Panc1 (cell line): ENCODE measurements at regions not wholly inside any gene's neighbourhood (a gene's known extent, or its start where the extent isn't known, plus 50 kb on each side); places are given as distances from the start of the nearest gene placed in this dataset.

Experiments used
- POLR2AphosphoS5 ChIP-seq: IDR thresholded peaks from 2 replicates; pipeline ENCODE4 v1.6.1; 2012; ENCODE audit warnings: mild to moderate bottlenecking, low read depth, low read length, moderate library complexity
- TCF7L2 ChIP-seq: IDR thresholded peaks from 2 replicates; pipeline ENCODE4 v1.6.1; 2011; ENCODE audit warnings: mild to moderate bottlenecking, low read depth, low read length, inconsistent platforms
- TF ChIP-seq, protein P1 (sequence below): fragments of 450-650 bp; IDR thresholded peaks from 2 replicates; pipeline ENCODE4 v1.5.1; 2017; ENCODE audit warnings: mild to moderate bottlenecking
- TF ChIP-seq, protein P2 (sequence below), 2 experiments: IDR thresholded peaks; 2 replicates each; pipeline ENCODE4 v1.6.1; 2011 to 2012; ENCODE audit warnings: low read depth in 2 of 2, control low read depth in 1 of 2, low read length in 1 of 2, mild to moderate bottlenecking in 1 of 2, moderate library complexity in 1 of 2; ENCODE audit not compliant: insufficient read depth in 1 of 2

DNA sequence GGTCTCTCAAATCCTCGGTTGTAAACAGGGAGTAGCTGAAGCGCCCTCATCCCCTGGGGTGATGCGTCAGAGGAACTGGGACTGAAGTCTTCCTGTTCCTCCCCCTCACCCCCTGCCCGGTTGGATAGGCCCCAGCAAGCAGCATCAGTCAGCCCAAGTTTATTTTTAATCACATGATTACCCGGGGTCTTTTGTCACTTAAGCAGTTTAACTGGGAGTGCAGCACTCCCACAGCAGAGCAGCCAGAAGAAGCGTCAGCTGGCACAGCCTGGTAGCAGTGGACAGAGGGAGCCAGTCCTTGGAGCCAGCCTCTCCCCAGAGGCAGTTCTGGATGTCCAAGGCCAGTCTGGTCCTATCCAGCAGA lies 342.1 kb downstream of the CTTN start:
- TF ChIP-seq POLR2AphosphoS5, result no peak
- TF ChIP-seq, protein P1, sequence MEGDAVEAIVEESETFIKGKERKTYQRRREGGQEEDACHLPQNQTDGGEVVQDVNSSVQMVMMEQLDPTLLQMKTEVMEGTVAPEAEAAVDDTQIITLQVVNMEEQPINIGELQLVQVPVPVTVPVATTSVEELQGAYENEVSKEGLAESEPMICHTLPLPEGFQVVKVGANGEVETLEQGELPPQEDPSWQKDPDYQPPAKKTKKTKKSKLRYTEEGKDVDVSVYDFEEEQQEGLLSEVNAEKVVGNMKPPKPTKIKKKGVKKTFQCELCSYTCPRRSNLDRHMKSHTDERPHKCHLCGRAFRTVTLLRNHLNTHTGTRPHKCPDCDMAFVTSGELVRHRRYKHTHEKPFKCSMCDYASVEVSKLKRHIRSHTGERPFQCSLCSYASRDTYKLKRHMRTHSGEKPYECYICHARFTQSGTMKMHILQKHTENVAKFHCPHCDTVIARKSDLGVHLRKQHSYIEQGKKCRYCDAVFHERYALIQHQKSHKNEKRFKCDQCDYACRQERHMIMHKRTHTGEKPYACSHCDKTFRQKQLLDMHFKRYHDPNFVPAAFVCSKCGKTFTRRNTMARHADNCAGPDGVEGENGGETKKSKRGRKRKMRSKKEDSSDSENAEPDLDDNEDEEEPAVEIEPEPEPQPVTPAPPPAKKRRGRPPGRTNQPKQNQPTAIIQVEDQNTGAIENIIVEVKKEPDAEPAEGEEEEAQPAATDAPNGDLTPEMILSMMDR, result no peak
- TF ChIP-seq, protein P2, sequence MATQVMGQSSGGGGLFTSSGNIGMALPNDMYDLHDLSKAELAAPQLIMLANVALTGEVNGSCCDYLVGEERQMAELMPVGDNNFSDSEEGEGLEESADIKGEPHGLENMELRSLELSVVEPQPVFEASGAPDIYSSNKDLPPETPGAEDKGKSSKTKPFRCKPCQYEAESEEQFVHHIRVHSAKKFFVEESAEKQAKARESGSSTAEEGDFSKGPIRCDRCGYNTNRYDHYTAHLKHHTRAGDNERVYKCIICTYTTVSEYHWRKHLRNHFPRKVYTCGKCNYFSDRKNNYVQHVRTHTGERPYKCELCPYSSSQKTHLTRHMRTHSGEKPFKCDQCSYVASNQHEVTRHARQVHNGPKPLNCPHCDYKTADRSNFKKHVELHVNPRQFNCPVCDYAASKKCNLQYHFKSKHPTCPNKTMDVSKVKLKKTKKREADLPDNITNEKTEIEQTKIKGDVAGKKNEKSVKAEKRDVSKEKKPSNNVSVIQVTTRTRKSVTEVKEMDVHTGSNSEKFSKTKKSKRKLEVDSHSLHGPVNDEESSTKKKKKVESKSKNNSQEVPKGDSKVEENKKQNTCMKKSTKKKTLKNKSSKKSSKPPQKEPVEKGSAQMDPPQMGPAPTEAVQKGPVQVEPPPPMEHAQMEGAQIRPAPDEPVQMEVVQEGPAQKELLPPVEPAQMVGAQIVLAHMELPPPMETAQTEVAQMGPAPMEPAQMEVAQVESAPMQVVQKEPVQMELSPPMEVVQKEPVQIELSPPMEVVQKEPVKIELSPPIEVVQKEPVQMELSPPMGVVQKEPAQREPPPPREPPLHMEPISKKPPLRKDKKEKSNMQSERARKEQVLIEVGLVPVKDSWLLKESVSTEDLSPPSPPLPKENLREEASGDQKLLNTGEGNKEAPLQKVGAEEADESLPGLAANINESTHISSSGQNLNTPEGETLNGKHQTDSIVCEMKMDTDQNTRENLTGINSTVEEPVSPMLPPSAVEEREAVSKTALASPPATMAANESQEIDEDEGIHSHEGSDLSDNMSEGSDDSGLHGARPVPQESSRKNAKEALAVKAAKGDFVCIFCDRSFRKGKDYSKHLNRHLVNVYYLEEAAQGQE (IDR thresholded peaks at IDR 0.05; ENCODE audit: insufficient read depth in 1 of 2, low read depth in 2 of 2, low read length in 1 of 2), result no peak
- TF ChIP-seq TCF7L2, result no peak
